NCI-H1105 treated with DMSO at 0.1 percent for 48 hours (cell line): ENCODE measurements at regions not wholly inside any gene's neighbourhood (a gene's known extent, or its start where the extent isn't known, plus 50 kb on each side); places are given as distances from the start of the nearest gene placed in this dataset.

Source experiments
- DNase-seq: peaks from one replicate; lab custom pipeline; 2025; lab: John Stamatoyannopoulos, UW

DNA sequence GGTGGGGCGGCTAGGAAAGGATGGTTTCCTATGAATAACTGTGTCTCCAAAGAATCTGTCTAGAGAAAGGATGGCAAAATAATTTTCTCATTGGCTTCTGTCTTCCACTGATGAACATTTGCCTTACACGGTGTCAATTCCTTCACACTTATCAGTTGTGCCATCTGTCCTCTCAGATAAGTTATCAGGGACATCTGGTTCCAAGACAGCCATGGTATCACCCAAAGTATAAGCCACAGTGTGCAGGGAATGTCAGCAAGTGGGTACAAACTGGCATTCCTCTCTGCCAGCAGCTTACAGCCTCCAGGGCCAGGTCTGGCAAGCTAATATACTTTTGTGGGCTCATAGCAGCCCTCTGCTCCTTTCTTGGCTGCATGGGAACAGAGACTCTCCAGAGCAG, 1092.0 kb downstream of the EFNA5 start:
- no peak for DNase-seq

DNA sequence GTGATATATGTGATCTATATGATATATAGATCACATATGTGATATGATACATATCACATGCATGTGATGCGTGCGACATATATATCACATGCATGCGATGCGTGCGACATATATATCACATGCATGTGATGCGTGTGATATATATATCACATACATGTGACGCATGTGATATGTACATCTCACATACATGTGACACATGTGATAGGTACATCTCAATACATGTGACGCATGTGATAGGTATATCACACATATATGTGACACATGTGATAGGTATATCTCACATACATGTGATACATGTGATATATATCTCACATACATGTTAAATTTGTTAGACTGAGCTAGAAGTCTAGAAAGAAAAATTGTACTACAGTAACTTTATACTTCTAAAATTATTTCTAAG, 1095.9 kb downstream of the EFNA5 start:
- DNase-seq = no peak

GRCh38 chr5:106566031-106566430, 1104.7 kb downstream of the EFNA5 start:
- no peak for DNase-seq

DNA sequence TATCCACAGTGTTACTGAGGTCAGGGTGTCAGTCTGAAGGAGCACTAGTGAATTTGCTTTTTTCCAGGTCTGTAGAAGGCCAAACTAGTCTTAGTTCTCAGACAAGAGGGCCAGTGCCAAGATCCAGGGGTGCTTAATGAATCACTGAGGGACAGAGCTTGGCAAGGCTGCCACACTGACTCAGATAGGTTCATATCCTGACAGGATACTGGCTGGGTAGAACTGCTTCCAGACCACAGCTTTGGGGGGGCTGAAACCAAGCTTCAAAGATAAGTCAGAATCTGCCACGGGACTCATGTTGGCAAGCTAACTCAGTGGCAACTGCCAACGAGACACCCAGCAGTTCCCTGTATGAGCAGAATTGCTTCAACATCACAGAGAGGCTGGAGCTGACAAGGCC, 1125.4 kb downstream of the EFNA5 start:
- no peak for DNase-seq

DNA sequence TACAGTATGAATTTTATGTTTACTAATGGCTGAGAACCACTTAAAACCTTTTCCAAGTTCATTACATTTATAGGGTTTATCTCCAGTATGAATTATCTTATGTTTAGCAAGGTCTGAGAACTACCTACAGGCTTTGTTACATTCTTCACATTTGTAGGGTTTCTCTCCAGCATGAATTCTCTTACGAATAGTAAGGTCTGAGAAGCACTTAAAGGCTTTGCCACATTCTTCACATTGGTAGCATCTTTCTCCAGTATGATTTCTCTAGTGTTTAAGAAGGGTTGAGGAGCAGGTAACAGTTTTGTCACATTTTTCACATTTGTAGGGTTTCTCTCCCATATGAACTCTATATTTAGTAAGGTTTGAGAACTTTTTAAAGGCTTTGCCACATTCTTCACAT, 1127.4 kb downstream of the EFNA5 start:
- DNase-seq = no peak

- DNase-seq = no peak
Measured at GRCh38 chr5:106530150-106530549, 1140.6 kb downstream of the EFNA5 start.

GRCh38 chr5:106525438-106525837, 1145.3 kb downstream of the EFNA5 start:
- no peak for DNase-seq

DNA sequence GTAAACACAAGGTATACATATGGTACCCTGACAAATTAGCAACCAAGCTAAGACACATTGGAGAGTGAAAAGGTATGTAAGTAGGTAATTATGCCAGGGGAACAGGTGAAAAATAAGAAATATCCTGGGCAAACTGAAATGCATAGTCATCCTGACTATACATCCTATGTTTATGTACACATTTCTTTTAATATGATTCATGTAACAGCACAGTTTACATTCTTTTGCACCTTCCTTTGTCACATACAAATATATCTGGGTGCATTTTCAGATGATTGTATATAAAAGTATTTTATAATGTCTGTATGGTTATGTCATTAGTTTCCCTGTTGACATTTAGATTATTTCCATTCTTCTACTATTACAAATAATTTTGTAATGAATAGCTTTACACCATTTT, 1146.9 kb downstream of the EFNA5 start:
- no peak for DNase-seq

- DNase-seq = no peak
Measured at GRCh38 chr5:106522296-106522695, 1148.4 kb downstream of the EFNA5 start.

GRCh38 chr5:106521701-106522100, 1149.0 kb downstream of the EFNA5 start:
- DNase-seq = no peak

DNA sequence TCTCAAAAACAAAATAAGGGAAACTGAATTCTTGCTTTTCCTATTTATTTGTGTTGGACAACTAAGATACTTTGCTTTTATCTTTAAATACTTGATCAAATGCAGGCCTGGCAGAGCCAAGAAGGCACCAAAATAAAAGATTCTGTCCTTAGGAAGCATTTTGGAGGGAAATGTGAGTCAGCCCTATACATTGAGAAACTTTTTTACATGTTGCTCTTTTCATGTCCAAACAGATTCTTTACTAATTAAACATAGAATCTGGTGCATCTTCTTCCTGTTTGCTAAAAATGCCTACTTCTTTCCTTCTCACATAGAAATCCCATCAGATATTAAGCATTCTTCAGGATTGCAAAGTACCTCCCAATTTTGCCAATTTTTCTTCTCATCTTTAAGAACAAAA, 1160.4 kb downstream of the EFNA5 start:
- DNase-seq = no peak

- no peak for DNase-seq
Measured at GRCh38 chr5:106508894-106509293, 1161.8 kb downstream of the EFNA5 start.

- DNase-seq = no peak
Measured at GRCh38 chr5:106493910-106494309, 1176.8 kb downstream of the EFNA5 start.

- DNase-seq = no peak
Measured at GRCh38 chr5:106489004-106489403, 1181.7 kb downstream of the EFNA5 start.

GRCh38 chr5:106488407-106488806, 1182.3 kb downstream of the EFNA5 start:
- peak; percentile 3 for DNase-seq

GRCh38 chr5:106481374-106481773, 1189.4 kb downstream of the EFNA5 start:
- DNase-seq = no peak

DNA sequence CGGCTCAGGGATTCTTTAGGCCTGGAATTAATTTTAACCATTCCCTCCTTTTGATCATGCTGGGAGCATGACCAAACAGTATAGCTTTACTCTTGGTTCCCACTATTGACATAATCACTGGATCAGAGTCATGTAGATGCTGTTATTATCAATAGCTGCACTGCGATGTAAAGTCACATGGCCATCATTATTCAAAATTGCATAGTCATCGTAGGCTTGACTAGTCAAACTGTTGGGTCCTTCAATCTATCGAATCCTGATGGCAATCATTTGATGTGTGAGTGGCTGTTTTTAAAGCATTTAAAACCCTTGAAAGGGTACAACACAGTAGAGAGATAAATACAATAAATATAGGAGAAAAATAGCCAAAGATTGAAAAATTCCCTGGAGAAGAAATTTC, 1194.1 kb downstream of the EFNA5 start:
- no peak for DNase-seq

GRCh38 chr5:106474066-106474465, 1196.7 kb downstream of the EFNA5 start:
- no peak for DNase-seq

DNA sequence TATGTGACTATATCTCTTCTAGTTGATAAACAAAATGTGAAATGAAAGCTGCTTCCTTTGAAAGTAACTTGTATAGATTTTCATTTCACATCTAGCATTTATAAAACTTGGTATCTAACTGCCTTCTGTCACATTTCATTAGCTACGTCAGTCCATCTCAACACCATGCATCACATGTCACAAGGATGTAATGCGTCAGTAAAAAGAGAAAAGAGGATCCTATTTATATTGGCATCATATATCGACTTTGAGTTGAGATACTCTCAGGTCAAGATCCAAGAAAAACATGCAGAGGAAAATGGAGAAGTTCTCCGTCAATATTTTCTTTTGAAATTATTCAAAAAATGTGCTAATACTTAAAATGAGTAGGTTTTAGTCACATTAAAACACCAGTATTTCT, 1211.2 kb downstream of the EFNA5 start:
- DNase-seq = no peak

DNA sequence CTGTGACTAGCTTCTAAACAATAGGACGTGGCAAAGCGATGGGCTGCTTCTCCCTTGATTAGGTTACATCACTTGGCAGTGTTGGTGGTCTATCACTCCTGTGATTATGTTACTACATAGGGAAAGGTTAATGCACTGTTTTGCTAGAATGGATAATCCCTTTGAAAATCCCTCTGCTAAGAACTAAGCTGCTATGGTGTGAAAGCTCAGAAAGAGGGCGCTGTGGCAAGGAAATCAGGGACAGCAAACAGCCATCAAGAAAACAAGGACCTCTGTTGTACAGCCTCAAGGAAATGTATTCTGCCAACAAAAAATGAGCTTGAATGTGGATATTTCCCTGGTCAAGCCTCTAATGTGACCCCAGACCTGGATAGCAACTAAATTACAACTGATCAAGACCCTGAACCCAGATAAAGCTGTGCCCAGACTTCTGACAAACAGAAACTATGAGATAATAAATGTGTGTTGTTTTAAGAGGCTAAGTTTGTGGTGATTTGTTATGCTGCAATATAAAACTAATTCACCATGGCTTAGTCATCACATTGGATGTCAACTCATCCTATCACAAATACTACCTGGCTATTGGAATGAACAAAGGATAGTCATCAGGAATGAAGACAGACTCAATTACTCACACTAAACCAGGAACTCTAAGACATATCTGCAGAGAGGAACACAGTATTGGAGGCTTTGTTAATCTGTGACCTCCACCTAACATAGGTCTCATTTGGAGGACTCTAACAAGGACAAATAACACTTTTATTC, 1215.9 kb downstream of the EFNA5 start:
- DNase-seq = no peak

DNA sequence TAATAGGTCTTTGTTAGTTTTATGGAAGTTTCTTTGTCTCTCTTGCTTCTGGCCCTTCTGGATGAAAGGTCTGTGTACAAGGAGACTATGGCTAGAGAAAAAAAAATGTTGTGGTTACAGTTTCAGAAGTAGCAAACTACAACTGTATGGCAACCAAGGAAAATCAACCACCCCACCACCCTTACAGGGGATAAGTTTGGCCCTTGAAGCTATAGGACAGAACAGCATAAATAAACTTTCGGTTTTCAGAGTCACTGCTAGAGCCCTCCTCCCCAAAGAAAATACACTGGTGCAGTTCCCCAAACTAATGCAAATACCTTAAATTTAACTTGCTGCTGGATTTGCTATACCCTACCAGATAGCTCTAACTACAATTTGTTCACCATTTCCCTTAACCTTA, 1216.7 kb downstream of the EFNA5 start:
- DNase-seq = no peak

DNA sequence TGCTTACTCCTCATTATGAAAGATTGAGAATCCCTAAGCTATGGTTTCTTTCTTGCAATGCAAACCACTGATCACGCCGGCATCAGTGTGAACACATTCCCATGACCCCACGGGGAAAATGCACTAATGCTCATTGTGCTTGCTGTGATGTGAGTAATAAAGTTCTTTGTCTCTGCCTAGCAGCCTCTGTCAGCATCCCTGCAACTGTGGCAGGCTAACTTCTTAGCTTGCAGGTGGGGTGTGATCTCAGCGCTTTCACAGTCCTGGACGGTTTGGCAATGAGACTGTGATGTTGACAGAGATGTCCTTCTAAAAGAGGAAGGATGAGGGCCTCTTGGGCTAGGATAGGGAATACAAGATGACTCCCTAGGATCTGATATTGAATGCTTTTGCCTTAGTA, 1218.7 kb downstream of the EFNA5 start:
- no peak for DNase-seq

- DNase-seq = no peak
Measured at GRCh38 chr5:106443746-106444145, 1227.0 kb downstream of the EFNA5 start.

- DNase-seq = no peak
Measured at GRCh38 chr5:106435185-106435584, 1235.6 kb downstream of the EFNA5 start.
